ENCODE measurements at regions not wholly inside any gene's neighbourhood (a gene's known extent, or its start where the extent isn't known, plus 50 kb on each side); places are given as distances from the start of the nearest gene placed in this dataset.

DNA sequence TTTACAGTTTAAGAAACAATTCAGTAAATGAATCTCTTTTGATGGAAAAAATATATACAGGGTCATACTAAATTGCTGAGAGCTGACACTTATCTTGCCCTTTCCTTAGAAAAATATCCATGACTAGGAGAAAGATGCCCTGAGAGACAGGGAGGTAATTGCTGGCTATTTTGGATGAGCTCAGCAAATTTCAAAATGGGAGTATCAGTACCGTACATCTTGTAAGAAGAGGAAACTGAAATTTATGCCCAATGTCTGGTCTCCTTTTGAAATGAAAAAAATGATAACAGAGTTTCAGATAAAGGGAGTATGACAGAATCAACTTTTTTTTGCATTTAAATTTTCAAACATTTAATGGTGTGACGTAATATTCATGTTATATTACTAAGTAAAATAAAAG lies 415.8 kb upstream of the CDH10 start:
- no peak for TF ChIP-seq REST (IDR thresholded peaks at IDR 0.05; ENCODE audit: insufficient replicate concordance, low read depth)
- TF ChIP-seq GABPA (IDR thresholded peaks at IDR 0.05; ENCODE audit: low read depth) = no peak
- Histone ChIP-seq H3K27ac (replicated peaks) (no peak overlapping the region), H3K4me3 (replicated peaks; ENCODE audit: insufficient read depth, low read length) (no peak overlapping the region), H3K27me3 (ENCODE audit: insufficient read depth, poor library complexity, severe bottlenecking) (no peaks in the 10 kb centered on the region)
- no peak for DNase-seq (ENCODE audit: low read depth in 1 of 2, low spot score in 1 of 2)

DNA sequence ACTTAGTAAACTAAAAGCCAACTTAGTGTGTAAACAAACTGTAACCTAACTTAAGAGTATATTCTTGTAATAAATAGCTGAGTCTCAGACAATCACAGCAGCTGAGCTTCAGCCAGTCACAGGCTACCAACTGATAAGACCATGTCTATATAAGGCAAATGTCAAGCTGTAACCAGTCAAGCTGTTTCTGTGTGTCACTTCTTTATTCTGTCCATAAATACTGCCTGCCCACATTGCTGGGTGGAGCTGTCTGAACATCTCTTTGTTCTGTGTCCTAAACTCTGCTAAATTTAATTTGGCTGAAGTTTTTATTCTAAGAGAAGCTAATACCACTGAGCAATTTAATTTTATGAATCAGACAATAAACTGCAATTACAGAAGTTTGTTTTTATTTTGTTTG lies 412.1 kb upstream of the CDH10 start:
- TF ChIP-seq POLR2AphosphoS5 (IDR thresholded peaks at IDR 0.05; ENCODE audit: low read depth) = no peak
- no peak overlapping the region for H3K4me3 ChIP-seq (replicated peaks; ENCODE audit: insufficient read depth, low read length)
- DNase-seq (ENCODE audit: low read depth in 1 of 2, low spot score in 1 of 2) = no peak
- H3K27ac ChIP-seq (replicated peaks) = no peak overlapping the region
- H3K27me3 ChIP-seq (ENCODE audit: insufficient read depth, poor library complexity, severe bottlenecking) = no peaks in the 10 kb centered on the region

- DNase-seq (ENCODE audit: low read depth in 1 of 2, low spot score in 1 of 2) = no peak
Observed at GRCh38 chr5:25033658-25034057, 388.9 kb upstream of the CDH10 start.

GRCh38 chr5:25029004-25029403 lies 384.2 kb upstream of the CDH10 start:
- no peak overlapping the region for H3K27ac ChIP-seq (replicated peaks)
- H3K27me3 ChIP-seq (ENCODE audit: insufficient read depth, poor library complexity, severe bottlenecking) = no peaks in the 10 kb centered on the region
- no peak for TF ChIP-seq GABPA (IDR thresholded peaks at IDR 0.05; ENCODE audit: low read depth)
- TF ChIP-seq REST (IDR thresholded peaks at IDR 0.05; ENCODE audit: insufficient replicate concordance, low read depth) = no peak
- no peak for TF ChIP-seq SPI1 (IDR thresholded peaks at IDR 0.05; ENCODE audit: borderline replicate concordance, low read depth)
- no peak for TF ChIP-seq POLR2AphosphoS5 (IDR thresholded peaks at IDR 0.05; ENCODE audit: low read depth)
- TF ChIP-seq, protein P1, sequence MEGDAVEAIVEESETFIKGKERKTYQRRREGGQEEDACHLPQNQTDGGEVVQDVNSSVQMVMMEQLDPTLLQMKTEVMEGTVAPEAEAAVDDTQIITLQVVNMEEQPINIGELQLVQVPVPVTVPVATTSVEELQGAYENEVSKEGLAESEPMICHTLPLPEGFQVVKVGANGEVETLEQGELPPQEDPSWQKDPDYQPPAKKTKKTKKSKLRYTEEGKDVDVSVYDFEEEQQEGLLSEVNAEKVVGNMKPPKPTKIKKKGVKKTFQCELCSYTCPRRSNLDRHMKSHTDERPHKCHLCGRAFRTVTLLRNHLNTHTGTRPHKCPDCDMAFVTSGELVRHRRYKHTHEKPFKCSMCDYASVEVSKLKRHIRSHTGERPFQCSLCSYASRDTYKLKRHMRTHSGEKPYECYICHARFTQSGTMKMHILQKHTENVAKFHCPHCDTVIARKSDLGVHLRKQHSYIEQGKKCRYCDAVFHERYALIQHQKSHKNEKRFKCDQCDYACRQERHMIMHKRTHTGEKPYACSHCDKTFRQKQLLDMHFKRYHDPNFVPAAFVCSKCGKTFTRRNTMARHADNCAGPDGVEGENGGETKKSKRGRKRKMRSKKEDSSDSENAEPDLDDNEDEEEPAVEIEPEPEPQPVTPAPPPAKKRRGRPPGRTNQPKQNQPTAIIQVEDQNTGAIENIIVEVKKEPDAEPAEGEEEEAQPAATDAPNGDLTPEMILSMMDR (IDR thresholded peaks at IDR 0.05; ENCODE audit: insufficient read depth, low read length) = no peak
- DNase-seq (ENCODE audit: low read depth in 1 of 2, low spot score in 1 of 2) = no peak
- H3K4me3 ChIP-seq (replicated peaks; ENCODE audit: insufficient read depth, low read length) = no peak overlapping the region

More at GRCh38 chr5:25033658-25034057, 388.9 kb upstream of the CDH10 start:
- Histone ChIP-seq H3K27me3 (ENCODE audit: insufficient read depth, poor library complexity, severe bottlenecking) (no peaks in the 10 kb centered on the region), H3K4me3 (replicated peaks; ENCODE audit: insufficient read depth, low read length) (no peak overlapping the region), H3K27ac (replicated peaks) (no peak overlapping the region)
- TF ChIP-seq POLR2AphosphoS5 (IDR thresholded peaks at IDR 0.05; ENCODE audit: low read depth) (no peak), GABPA (IDR thresholded peaks at IDR 0.05; ENCODE audit: low read depth) (no peak), SPI1 (IDR thresholded peaks at IDR 0.05; ENCODE audit: borderline replicate concordance, low read depth) (no peak), REST (IDR thresholded peaks at IDR 0.05; ENCODE audit: insufficient replicate concordance, low read depth) (no peak)
- TF ChIP-seq, protein P1 (IDR thresholded peaks at IDR 0.05; ENCODE audit: insufficient read depth, low read length) = no peak

Data from HL-60 (cell line).